WTC11 (cell line): ENCODE measurements at regions not wholly inside any gene's neighbourhood (a gene's known extent, or its start where the extent isn't known, plus 50 kb on each side); places are given as distances from the start of the nearest gene placed in this dataset.

ENCODE experiments used
- CREB1 ChIP-seq: sonication (generic); formaldehyde crosslinking; IDR thresholded peaks from 2 replicates; pipeline ENCODE4 v1.8.0; 2023; ENCODE audit warnings: mild to moderate bottlenecking, missing genetic modification reagents
- NFYB ChIP-seq: sonication (generic); formaldehyde crosslinking; conservative IDR thresholded peaks from 2 replicates; pipeline ENCODE4 v1.8.0; 2022; ENCODE audit warnings: low read depth, missing genetic modification reagents
- NR1H2 ChIP-seq: sonication (generic); formaldehyde crosslinking; IDR thresholded peaks from 2 replicates; pipeline ENCODE4 v1.9.0; 2021; ENCODE audit warnings: mild to moderate bottlenecking, moderate library complexity, missing genetic modification reagents
- NR2C2 ChIP-seq: sonication (generic); formaldehyde crosslinking; IDR thresholded peaks from 2 replicates; pipeline ENCODE4 v1.8.0; 2022; ENCODE audit warnings: mild to moderate bottlenecking, missing genetic modification reagents
- RELA ChIP-seq: sonication (generic); formaldehyde crosslinking; IDR thresholded peaks from 2 replicates; pipeline ENCODE4 v1.8.1; 2022; ENCODE audit warnings: missing genetic modification reagents, mild to moderate bottlenecking, borderline replicate concordance
- SP1 ChIP-seq: sonication (generic); formaldehyde crosslinking; conservative IDR thresholded peaks from 2 replicates; pipeline ENCODE4 v1.8.1; 2022; ENCODE audit warnings: missing genetic modification reagents
- TEAD1 ChIP-seq: sonication (generic); formaldehyde crosslinking; IDR thresholded peaks from 2 replicates; pipeline ENCODE4 v1.8.0; 2022; ENCODE audit warnings: mild to moderate bottlenecking, missing genetic modification reagents
- USF2 ChIP-seq: sonication (generic); formaldehyde crosslinking; IDR thresholded peaks from 2 replicates; pipeline ENCODE4 v1.8.1; 2023; ENCODE audit warnings: mild to moderate bottlenecking, missing genetic modification reagents, moderate library complexity
- ZNF232 ChIP-seq: sonication (generic); formaldehyde crosslinking; IDR thresholded peaks from 2 replicates; pipeline ENCODE4 v1.8.0; 2022; ENCODE audit warnings: mild to moderate bottlenecking, missing genetic modification reagents
- ZNF396 ChIP-seq: fragments of 250-450 bp; sonication (Bioruptor Pico); IDR thresholded peaks from 2 replicates; pipeline ENCODE4 v1.8.0; 2021; ENCODE audit warnings: mild to moderate bottlenecking, moderate library complexity, borderline replicate concordance
- TF ChIP-seq, protein P1 (sequence below): fragments of 200-600 bp; IDR thresholded peaks from 2 replicates; pipeline ENCODE4 v1.8.0; 2022; ENCODE audit warnings: antibody characterized with exemption
- TF ChIP-seq, protein P2 (sequence below): sonication (generic); formaldehyde crosslinking; IDR thresholded peaks from 2 replicates; pipeline ENCODE4 v1.8.0; 2022; ENCODE audit warnings: mild to moderate bottlenecking, missing genetic modification reagents
- TF ChIP-seq, protein P3 (sequence below): sonication (generic); formaldehyde crosslinking; IDR thresholded peaks from 2 replicates; pipeline ENCODE4 v1.8.0; 2022; ENCODE audit warnings: mild to moderate bottlenecking, missing genetic modification reagents
- TF ChIP-seq, protein P4 (sequence below): sonication (generic); formaldehyde crosslinking; IDR thresholded peaks from 2 replicates; pipeline ENCODE4 v1.8.0; 2022; ENCODE audit warnings: mild to moderate bottlenecking, missing genetic modification reagents

DNA sequence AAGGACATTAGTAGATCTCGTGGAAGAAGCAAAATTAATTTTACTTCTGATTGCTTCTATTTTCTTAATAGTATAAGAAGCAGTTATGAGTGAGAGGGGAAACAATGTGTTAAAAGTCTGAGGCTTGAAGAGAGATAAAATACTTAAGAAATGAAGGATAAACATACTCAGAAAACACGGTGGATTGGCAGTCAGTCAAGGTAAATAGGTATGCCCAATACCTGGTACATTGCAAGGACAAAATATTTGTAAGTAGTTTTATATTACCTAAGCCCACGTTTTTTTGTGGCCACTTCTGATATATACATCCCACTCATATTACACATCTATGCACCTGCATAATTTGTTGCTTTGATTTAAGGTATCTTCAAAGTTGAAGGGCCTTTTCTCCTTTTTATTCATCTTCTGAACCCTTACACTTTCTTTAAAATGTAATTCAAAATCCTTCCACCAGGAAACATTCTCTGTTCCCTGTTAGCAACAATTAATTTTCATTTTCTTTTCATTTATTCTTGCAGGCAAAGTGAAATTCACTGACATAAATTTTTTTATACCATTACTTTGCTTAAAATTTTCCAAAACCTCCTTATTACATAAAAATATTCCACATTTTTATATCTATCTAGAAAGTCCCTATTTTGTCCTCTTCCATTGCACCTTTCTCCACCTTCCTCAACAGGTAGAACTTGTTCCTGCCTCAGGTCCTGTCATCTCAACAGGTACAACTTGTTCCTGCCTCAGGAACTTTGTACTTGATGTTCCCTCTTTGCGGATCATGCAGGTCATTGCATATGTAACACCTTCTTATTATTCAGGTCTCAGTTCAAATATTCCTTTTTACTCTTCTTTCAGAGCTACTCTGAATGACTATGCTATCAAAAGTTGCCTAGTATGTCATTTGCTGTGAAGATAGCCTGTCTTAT lies 755.7 kb upstream of the ALCAM start:
- TF ChIP-seq ZNF232 (CRISPR knock-in tag) = no peak
- TF ChIP-seq, protein P1, sequence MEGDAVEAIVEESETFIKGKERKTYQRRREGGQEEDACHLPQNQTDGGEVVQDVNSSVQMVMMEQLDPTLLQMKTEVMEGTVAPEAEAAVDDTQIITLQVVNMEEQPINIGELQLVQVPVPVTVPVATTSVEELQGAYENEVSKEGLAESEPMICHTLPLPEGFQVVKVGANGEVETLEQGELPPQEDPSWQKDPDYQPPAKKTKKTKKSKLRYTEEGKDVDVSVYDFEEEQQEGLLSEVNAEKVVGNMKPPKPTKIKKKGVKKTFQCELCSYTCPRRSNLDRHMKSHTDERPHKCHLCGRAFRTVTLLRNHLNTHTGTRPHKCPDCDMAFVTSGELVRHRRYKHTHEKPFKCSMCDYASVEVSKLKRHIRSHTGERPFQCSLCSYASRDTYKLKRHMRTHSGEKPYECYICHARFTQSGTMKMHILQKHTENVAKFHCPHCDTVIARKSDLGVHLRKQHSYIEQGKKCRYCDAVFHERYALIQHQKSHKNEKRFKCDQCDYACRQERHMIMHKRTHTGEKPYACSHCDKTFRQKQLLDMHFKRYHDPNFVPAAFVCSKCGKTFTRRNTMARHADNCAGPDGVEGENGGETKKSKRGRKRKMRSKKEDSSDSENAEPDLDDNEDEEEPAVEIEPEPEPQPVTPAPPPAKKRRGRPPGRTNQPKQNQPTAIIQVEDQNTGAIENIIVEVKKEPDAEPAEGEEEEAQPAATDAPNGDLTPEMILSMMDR = no peak
- TF ChIP-seq, protein P2, sequence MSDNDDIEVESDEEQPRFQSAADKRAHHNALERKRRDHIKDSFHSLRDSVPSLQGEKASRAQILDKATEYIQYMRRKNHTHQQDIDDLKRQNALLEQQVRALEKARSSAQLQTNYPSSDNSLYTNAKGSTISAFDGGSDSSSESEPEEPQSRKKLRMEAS (CRISPR knock-in tag) = no peak
- TF ChIP-seq TEAD1 = no peak
- TF ChIP-seq ZNF396 (CRISPR knock-in tag) = no peak
- no peak for TF ChIP-seq CREB1 (CRISPR knock-in tag)
- no peak for TF ChIP-seq USF2
- TF ChIP-seq, protein P3, sequence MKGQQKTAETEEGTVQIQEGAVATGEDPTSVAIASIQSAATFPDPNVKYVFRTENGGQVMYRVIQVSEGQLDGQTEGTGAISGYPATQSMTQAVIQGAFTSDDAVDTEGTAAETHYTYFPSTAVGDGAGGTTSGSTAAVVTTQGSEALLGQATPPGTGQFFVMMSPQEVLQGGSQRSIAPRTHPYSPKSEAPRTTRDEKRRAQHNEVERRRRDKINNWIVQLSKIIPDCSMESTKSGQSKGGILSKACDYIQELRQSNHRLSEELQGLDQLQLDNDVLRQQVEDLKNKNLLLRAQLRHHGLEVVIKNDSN = no peak
- TF ChIP-seq SP1 (CRISPR knock-in tag) = no peak
- no peak for TF ChIP-seq RELA
- no peak for TF ChIP-seq NR2C2
- TF ChIP-seq NR1H2 (CRISPR knock-in tag) = no peak
- TF ChIP-seq, protein P4, sequence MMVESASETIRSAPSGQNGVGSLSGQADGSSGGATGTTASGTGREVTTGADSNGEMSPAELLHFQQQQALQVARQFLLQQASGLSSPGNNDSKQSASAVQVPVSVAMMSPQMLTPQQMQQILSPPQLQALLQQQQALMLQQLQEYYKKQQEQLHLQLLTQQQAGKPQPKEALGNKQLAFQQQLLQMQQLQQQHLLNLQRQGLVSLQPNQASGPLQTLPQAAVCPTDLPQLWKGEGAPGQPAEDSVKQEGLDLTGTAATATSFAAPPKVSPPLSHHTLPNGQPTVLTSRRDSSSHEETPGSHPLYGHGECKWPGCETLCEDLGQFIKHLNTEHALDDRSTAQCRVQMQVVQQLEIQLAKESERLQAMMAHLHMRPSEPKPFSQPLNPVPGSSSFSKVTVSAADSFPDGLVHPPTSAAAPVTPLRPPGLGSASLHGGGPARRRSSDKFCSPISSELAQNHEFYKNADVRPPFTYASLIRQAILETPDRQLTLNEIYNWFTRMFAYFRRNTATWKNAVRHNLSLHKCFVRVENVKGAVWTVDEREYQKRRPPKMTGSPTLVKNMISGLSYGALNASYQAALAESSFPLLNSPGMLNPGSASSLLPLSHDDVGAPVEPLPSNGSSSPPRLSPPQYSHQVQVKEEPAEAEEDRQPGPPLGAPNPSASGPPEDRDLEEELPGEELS (CRISPR knock-in tag) = no peak
- TF ChIP-seq NFYB = no peak
